ENCODE measurements at regions not wholly inside any gene's neighbourhood (a gene's known extent, or its start where the extent isn't known, plus 50 kb on each side); places are given as distances from the start of the nearest gene placed in this dataset.

DNA sequence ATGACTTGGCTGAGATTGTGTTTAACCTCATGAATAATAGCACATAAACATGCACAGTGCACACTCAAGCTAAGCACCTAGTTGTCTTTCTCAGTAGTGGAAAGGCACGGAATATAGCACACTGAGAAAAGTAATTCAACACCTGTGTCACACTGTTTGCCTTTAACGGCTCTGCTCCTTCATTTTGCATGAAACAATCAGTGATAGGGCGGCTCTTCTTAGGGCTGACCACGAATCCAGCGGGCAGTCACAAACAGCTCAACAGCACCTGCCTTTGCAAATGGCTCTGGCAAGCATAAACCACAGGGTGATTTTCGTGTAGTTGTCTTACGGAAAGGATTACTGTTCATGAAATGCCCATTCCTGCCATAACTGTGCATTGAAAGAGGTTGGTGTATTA is 954.0 kb upstream of the TENM3 start:
- no peaks in the 10 kb centered on the region for H3K36me3 Mint-ChIP-seq
- H3K4me3 Mint-ChIP-seq, result no peak overlapping the region
- peaks cover 0 to 3% (median 0%) of the 10 kb centered on the region in 3 donors for H3K9me3 Mint-ChIP-seq
- no peaks in the 10 kb centered on the region for H3K27me3 Mint-ChIP-seq
- no peaks in the 10 kb centered on the region for H3K4me1 Mint-ChIP-seq
- H3K27ac Mint-ChIP-seq, result no peak overlapping the region

- Mint-ChIP-seq H3K4me3 (no peak overlapping the region), H3K36me3 (no peaks in the 10 kb centered on the region), H3K4me1 (no peaks in the 10 kb centered on the region), H3K9me3 (peaks cover 0 to 3% (median 0%) of the 10 kb centered on the region in 3 donors), H3K27ac (no peak overlapping the region), H3K27me3 (no peaks in the 10 kb centered on the region)
Observed at GRCh38 chr4:181291615-181292014, 951.6 kb upstream of the TENM3 start.

- H3K4me1 Mint-ChIP-seq, result no peaks in the 10 kb centered on the region
- H3K4me3 Mint-ChIP-seq, result no peak overlapping the region
- H3K36me3 Mint-ChIP-seq, result no peaks in the 10 kb centered on the region
- H3K9me3 Mint-ChIP-seq, result peaks cover 0 to 3% (median 2%) of the 10 kb centered on the region in 3 donors
- no peak overlapping the region for H3K27ac Mint-ChIP-seq
- H3K27me3 Mint-ChIP-seq, result no peaks in the 10 kb centered on the region
Observed at GRCh38 chr4:181293014-181293413, 950.2 kb upstream of the TENM3 start.

DNA sequence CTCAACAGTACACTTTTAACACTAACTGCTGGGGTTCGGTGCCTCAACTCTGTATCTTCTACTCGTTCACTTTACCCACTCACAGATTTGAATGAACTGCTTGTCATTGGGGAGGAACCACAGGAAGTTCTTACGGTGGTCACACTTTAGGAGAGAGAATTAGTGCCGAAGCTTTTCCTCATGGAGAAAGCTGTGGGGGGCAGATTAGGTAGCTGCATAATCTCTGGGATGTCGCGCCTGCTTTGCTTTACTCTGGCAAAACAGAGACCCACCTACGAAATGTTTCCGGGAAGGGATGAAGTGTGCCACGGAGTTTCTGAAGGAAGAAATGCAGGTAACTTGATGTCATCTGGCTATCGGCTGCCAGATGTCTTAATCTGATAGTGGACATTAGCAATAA is 949.7 kb upstream of the TENM3 start:
- Mint-ChIP-seq H3K27ac (no peak overlapping the region), H3K9me3 (peaks cover 0 to 3% (median 2%) of the 10 kb centered on the region in 3 donors), H3K4me3 (no peak overlapping the region), H3K4me1 (no peaks in the 10 kb centered on the region), H3K27me3 (no peaks in the 10 kb centered on the region), H3K36me3 (no peaks in the 10 kb centered on the region)

DNA sequence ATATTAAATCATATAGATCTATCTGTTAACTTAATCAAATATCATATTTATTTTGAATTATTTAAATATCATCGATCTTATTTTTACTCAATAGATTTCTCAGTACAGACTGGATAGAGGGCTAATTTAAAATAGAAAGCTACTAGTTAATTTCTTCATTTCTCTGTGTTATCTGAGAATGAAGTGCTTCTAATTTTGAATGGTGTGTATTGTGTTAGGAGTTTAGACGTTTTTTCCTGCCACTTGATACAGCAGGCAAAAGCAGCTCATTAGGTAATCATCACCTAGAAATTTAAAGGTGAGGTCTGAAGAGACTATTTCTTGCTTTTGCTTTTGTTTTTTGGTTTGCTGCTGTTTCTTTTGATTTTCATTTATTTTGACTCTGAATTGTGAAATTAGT is 948.8 kb upstream of the TENM3 start:
- Mint-ChIP-seq H3K4me3 (no peak overlapping the region), H3K9me3 (peaks cover 0 to 2% (median under 1%) of the 10 kb centered on the region in 3 donors), H3K36me3 (no peaks in the 10 kb centered on the region), H3K27me3 (no peaks in the 10 kb centered on the region), H3K27ac (no peak overlapping the region), H3K4me1 (no peaks in the 10 kb centered on the region)

DNA sequence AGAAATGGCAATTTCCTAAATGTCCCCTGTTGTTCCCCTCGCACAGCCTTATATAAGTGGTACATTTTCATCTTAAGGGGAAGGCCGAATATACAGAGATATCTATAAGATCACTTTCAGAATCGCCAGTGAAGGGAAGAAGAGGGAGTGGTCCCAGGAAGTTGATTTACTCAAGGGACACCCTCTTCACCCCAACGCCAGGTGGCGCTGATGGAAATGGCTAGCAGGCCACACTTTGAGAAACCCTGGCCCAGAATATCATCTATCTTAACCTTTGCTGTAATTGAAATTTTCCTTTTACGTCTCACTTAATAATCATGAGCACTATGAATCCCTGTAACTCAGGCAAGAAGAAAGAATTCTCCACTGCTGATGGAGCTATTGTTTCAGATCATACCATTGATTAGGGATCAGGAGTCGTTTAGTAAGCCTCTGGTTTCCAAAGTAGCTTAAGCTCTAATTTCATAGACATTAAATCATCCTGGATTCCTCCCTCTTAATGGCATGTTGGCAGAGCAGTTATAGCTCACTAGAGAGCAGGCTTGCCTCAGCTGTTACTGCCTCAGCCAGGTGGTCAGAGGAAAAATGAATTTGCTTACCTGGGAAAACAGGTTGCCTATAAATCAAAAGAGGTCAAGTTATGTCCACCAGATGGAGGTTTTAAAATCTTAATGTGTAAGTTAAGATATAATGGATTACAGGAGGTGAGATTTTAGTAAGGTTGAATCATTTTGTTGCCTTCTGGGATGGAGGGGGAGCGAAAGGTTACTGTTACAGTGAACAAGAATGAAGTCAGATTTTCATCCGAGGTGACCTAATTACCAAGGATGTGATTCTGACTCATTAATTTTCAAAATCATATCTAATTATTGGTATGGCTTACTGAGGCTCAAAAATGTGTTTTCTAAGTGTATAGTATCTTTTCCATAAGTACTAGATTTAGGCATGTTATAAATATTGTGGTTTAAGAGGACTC is 941.2 kb upstream of the TENM3 start:
- Mint-ChIP-seq H3K27ac (no peak overlapping the region), H3K9me3 (peaks cover 0 to 2% (median 0%) of the 10 kb centered on the region in 3 donors), H3K4me3 (no peak overlapping the region), H3K4me1 (peaks cover 0 to 6% (median 6%) of the 10 kb centered on the region in 3 donors), H3K27me3 (no peaks in the 10 kb centered on the region), H3K36me3 (no peaks in the 10 kb centered on the region)

- no peak overlapping the region for H3K4me3 Mint-ChIP-seq
- H3K27me3 Mint-ChIP-seq, result no peaks in the 10 kb centered on the region
- no peaks in the 10 kb centered on the region for H3K36me3 Mint-ChIP-seq
- peaks cover 0 to 9% (median 4%) of the 10 kb centered on the region in 3 donors for H3K4me1 Mint-ChIP-seq
- no peak overlapping the region for H3K27ac Mint-ChIP-seq
- no peaks in the 10 kb centered on the region for H3K9me3 Mint-ChIP-seq
Observed at GRCh38 chr4:181307824-181308223, 935.4 kb upstream of the TENM3 start.

DNA sequence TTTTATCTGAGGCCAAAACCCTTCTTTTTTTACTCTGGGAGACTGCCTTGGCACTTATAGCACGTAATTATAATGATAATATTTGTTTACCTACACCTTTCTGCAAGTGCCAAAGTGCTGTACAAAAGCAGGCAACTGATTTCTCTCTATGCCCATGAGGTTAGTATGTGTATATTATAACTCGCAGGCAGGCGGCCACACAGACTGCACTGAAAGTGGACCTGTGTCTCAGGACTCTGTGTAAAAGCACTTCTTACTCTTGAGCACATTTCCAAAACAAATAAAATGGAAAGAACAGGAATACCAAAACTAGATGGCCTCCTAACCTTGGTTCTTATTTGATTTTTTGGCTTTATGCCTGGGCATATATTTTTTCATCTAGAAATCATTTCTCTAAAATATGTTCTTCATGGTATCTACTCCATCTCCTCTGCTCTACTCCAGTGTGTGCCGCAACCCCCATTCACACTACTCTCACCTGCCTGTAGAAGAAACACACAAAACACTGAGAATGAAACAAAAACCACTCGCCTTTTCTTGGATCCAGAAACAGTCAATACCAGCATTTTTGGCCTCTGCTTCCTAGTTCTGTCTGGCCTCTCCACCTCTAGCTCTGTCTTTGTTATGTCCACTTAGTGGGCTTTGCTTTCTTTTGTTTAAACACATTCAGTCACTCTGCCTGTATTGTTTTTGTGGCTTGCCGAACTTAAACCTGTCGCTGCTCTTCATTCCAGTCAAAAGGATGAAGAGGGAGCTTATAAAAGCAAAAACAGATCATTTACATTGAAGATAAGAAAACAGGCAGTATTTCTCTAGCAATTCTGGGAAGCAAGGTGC is 934.5 kb upstream of the TENM3 start:
- Mint-ChIP-seq H3K4me3 (no peak overlapping the region), H3K36me3 (no peaks in the 10 kb centered on the region), H3K27me3 (no peaks in the 10 kb centered on the region), H3K27ac (no peak overlapping the region), H3K9me3 (peaks cover 0 to 3% (median 0%) of the 10 kb centered on the region in 3 donors), H3K4me1 (peaks cover 0 to 9% (median 4%) of the 10 kb centered on the region in 3 donors)

DNA sequence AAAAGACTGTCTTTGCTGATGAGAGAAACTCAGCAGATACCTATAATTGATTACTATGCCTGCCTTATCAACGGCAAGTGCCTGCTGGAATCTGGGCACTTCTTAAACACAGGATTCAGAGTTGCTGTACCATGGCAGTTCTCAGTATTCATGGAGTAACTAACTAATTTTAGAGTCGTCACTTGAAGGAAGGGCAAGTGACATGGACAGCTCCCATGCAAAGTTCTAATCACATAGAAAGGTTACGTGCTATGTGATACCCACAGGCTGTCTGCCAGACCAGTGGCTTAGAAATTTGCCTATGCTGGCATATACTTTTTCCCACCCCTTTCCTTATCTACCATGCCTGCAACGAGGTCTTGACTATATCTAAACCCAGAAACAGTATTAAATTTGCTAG is 931.1 kb upstream of the TENM3 start:
- H3K27me3 Mint-ChIP-seq, result no peaks in the 10 kb centered on the region
- peaks cover 0 to 3% (median 0%) of the 10 kb centered on the region in 3 donors for H3K9me3 Mint-ChIP-seq
- H3K4me3 Mint-ChIP-seq, result no peak overlapping the region
- no peak overlapping the region for H3K27ac Mint-ChIP-seq
- H3K4me1 Mint-ChIP-seq, result peaks cover 0 to 6% (median 4%) of the 10 kb centered on the region in 3 donors
- no peaks in the 10 kb centered on the region for H3K36me3 Mint-ChIP-seq

- peaks cover 18 to 27% (median 19%) of the 10 kb centered on the region in 3 donors for H3K4me1 Mint-ChIP-seq
- H3K27ac Mint-ChIP-seq, result no peak overlapping the region
- no peaks in the 10 kb centered on the region for H3K36me3 Mint-ChIP-seq
- H3K4me3 Mint-ChIP-seq, result no peak overlapping the region
- peaks cover 0 to 9% (median 3%) of the 10 kb centered on the region in 3 donors for H3K9me3 Mint-ChIP-seq
- no peaks in the 10 kb centered on the region for H3K27me3 Mint-ChIP-seq
Observed at GRCh38 chr4:181319629-181320028, 923.6 kb upstream of the TENM3 start.

DNA sequence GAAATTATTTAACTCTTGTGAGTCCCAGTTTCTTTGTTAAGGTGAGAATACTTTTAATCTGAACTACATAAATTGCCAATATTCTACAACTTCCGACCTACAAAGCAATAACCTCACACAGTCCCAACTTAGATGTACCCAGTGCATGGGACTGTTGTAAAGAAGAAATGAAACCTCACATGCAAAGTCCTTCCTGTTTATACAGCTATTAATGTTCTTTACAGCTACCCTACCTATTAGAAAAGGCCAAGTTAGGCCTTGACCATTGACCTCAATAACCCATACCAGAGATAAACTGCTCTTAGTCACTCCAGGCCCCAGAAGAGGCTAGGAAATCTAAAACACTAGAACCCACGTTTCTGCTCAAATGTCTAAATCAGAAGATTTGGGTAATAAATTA is 920.1 kb upstream of the TENM3 start:
- Mint-ChIP-seq H3K36me3 (no peaks in the 10 kb centered on the region), H3K9me3 (peaks cover 3 to 19% (median 5%) of the 10 kb centered on the region in 3 donors), H3K4me1 (peaks cover 19 to 26% (median 26%) of the 10 kb centered on the region in 3 donors), H3K4me3 (peak overlapping the region in 2 of 4 donors; percentile 3 to 53), H3K27ac (no peak overlapping the region), H3K27me3 (no peaks in the 10 kb centered on the region)

DNA sequence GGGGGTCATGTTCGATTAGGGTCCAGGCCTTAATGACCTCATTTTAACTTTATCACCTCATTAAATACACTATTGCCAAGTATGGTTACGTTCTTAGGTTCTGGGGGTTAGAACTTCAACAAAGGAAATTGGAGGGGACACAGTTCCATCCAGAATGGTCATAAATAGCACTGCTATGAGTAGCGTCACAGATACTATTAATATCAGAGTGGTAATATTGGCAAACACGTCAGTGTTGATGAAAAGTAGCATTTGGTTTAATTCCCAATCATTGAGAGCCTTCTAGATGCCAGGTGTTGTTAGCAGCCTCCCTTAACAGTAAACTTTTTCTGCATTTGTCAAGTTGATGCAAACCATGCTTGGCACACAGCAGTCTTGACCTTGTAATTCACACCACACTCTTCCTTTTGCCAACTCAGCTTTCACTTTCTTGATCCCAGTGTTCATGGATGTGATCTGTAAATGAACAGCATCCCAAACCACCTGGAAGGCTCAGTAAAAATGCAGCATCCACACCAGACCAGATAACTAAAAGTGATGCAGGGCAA is 912.5 kb upstream of the TENM3 start:
- Mint-ChIP-seq H3K4me3 (no peak overlapping the region), H3K27me3 (peaks cover 1% of the 10 kb centered on the region), H3K9me3 (peaks cover 4 to 21% (median 7%) of the 10 kb centered on the region in 3 donors)

GRCh38 chr4:181331214-181331613 is 912.0 kb upstream of the TENM3 start:
- Mint-ChIP-seq H3K4me3 (no peak overlapping the region), H3K9me3 (peaks cover 4 to 21% (median 7%) of the 10 kb centered on the region in 3 donors), H3K27ac (peak overlapping the region in 1 of 3 donors; percentile 34), H3K4me1 (peaks cover 0 to 1% (median 0%) of the 10 kb centered on the region in 3 donors), H3K27me3 (peaks cover 1% of the 10 kb centered on the region), H3K36me3 (peaks cover 2% of the 10 kb centered on the region)

More for the DNA sequence above, 912.5 kb upstream of the TENM3 start:
- Mint-ChIP-seq H3K27ac (peak overlapping the region in 1 of 3 donors; percentile 34), H3K36me3 (peaks cover 2% of the 10 kb centered on the region), H3K4me1 (peaks cover 0 to 1% (median 0%) of the 10 kb centered on the region in 3 donors)

GRCh38 chr4:181345931-181346330 is 897.3 kb upstream of the TENM3 start:
- Mint-ChIP-seq H3K27ac (no peak overlapping the region), H3K27me3 (peaks cover 2% of the 10 kb centered on the region), H3K4me3 (no peak overlapping the region), H3K4me1 (no peaks in the 10 kb centered on the region), H3K36me3 (no peaks in the 10 kb centered on the region), H3K9me3 (peaks cover 0 to 8% (median 7%) of the 10 kb centered on the region in 3 donors)

All from IgD-negative memory B cell (primary cell).